Middle frontal gyrus (tissue), 1 donor: ENCODE measurements at regions not wholly inside any gene's neighbourhood (a gene's known extent, or its start where the extent isn't known, plus 50 kb on each side); places are given as distances from the start of the nearest gene placed in this dataset.

Source experiments
- DNase-seq: peaks from one replicate; pipeline ENCODE4 v3.0.0-alpha.2; 2015; ENCODE audit warnings: low spot score; ENCODE audit errors: extremely low spot score

GRCh38 chr21:35410123-35410522 is 361.0 kb upstream of the RUNX1 start:
- no peak for DNase-seq

GRCh38 chr21:35408401-35408800 is 359.3 kb upstream of the RUNX1 start:
- no peak for DNase-seq

- DNase-seq, result no peak
These were observed 357.5 kb upstream of the RUNX1 start for GRCh38 chr21:35406635-35407034.

- DNase-seq, result no peak
These were observed 356.9 kb upstream of the RUNX1 start for GRCh38 chr21:35405981-35406380.

GRCh38 chr21:35404247-35404646 is 355.1 kb upstream of the RUNX1 start:
- DNase-seq, result no peak

GRCh38 chr21:35402061-35402460 is 353.0 kb upstream of the RUNX1 start:
- no peak for DNase-seq

GRCh38 chr21:35401476-35401875 is 352.4 kb upstream of the RUNX1 start:
- DNase-seq, result no peak

GRCh38 chr21:35400233-35400939 is 351.3 kb upstream of the RUNX1 start:
- no peak for DNase-seq

- DNase-seq, result no peak
These were observed 350.6 kb upstream of the RUNX1 start for GRCh38 chr21:35399706-35400105.

- no peak for DNase-seq
These were observed 350.0 kb upstream of the RUNX1 start for GRCh38 chr21:35399002-35399530.

- DNase-seq, result no peak
These were observed 349.4 kb upstream of the RUNX1 start for GRCh38 chr21:35398346-35398982.

GRCh38 chr21:35397781-35398180 is 348.7 kb upstream of the RUNX1 start:
- no peak for DNase-seq

- DNase-seq, result no peak
These were observed 347.6 kb upstream of the RUNX1 start for GRCh38 chr21:35396655-35397054.

GRCh38 chr21:35395728-35396127 is 346.6 kb upstream of the RUNX1 start:
- DNase-seq, result no peak

GRCh38 chr21:35394634-35395369 is 345.7 kb upstream of the RUNX1 start:
- DNase-seq, result no peak

GRCh38 chr21:35394049-35394448 is 344.9 kb upstream of the RUNX1 start:
- no peak for DNase-seq

GRCh38 chr21:35390013-35390776 is 341.1 kb upstream of the RUNX1 start:
- DNase-seq, result no peak

- no peak for DNase-seq
These were observed 337.5 kb upstream of the RUNX1 start for GRCh38 chr21:35386491-35387079.

GRCh38 chr21:35384375-35384774 is 335.3 kb upstream of the RUNX1 start:
- DNase-seq, result no peak

GRCh38 chr21:35382696-35383095 is 333.6 kb upstream of the RUNX1 start:
- no peak for DNase-seq

GRCh38 chr21:35381743-35382310 is 332.7 kb upstream of the RUNX1 start:
- DNase-seq, result no peak
